ENCODE measurements at regions not wholly inside any gene's neighbourhood (a gene's known extent, or its start where the extent isn't known, plus 50 kb on each side); places are given as distances from the start of the nearest gene placed in this dataset.

DNA sequence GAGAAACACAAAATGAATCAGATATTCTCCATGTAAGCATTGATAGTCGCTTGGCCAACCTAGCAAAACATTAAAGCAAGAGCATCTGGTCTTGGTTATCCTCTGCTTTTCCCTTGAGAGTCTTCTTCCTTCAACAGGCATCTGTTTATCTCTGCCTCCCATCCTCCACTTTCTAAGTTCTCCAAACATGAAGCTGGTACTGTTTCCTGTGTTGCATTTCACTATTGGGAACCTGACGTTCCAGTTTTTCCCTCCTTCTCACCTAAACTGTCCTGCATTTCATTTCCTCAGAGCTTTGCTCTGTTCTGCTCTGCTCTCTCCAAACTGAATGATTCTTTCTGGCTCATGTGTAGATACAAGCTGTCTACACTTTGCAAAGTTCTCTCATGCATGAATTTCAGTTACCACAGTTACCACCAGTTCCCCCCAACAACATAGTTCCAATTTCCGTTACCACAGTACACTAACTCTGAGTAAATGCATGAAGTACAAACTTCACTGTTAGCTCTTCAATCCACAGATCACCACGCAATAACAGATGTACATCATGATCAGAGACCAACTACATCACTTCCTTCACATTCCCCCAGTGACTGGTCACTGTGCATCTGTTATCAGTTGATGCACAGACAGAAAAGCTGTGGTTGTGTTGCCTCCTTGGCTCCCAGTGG lies 86.7 kb upstream of the F13A1 start:
- TF ChIP-seq POLR2A (IDR thresholded peaks at IDR 0.05; ENCODE audit: low read length) (no peak), GATA1 (IDR thresholded peaks at IDR 0.05; ENCODE audit: low read depth, low read length) (no peak)

All from erythroblast (primary cell).